Duodenal mucosa (tissue), 2 donors: ENCODE measurements at regions not wholly inside any gene's neighbourhood (a gene's known extent, or its start where the extent isn't known, plus 50 kb on each side); places are given as distances from the start of the nearest gene placed in this dataset.

ENCODE experiments used
- H3K27ac ChIP-seq: one replicate; pipeline ENCODE4 v1.7.0; 2013; ENCODE audit warnings: low read depth, low read length
- H3K27me3 ChIP-seq, 2 donors: one replicate each; pipeline ENCODE4 v1.7.0; 2013; ENCODE audit warnings: low read length in 2 of 2, control low read depth in 1 of 2; ENCODE audit not compliant: insufficient read depth in 2 of 2, control insufficient read depth in 1 of 2
- H3K36me3 ChIP-seq, 2 donors: one replicate each; pipeline ENCODE4 v1.7.0; 2013; ENCODE audit warnings: low read length in 2 of 2, control low read depth in 1 of 2; ENCODE audit not compliant: insufficient read depth in 2 of 2, control insufficient read depth in 1 of 2
- H3K4me1 ChIP-seq, 2 donors: one replicate each; pipeline ENCODE4 v1.7.0; 2013; ENCODE audit warnings: low read length in 2 of 2, control low read depth in 1 of 2; ENCODE audit not compliant: insufficient read depth in 2 of 2, control insufficient read depth in 1 of 2
- H3K4me3 ChIP-seq, 2 donors: one replicate each; pipeline ENCODE4 v1.7.0; 2013; ENCODE audit warnings: low read length in 2 of 2, low read depth in 1 of 2
- H3K9ac ChIP-seq, 2 donors: one replicate each; pipeline ENCODE4 v1.7.0; 2013; ENCODE audit warnings: low read length in 2 of 2, low read depth in 1 of 2
- H3K9me3 ChIP-seq, 2 donors: one replicate each; pipeline ENCODE4 v1.7.0; 2013; ENCODE audit warnings: low read length in 2 of 2, control low read depth in 1 of 2; ENCODE audit not compliant: control insufficient read depth in 1 of 2

DNA sequence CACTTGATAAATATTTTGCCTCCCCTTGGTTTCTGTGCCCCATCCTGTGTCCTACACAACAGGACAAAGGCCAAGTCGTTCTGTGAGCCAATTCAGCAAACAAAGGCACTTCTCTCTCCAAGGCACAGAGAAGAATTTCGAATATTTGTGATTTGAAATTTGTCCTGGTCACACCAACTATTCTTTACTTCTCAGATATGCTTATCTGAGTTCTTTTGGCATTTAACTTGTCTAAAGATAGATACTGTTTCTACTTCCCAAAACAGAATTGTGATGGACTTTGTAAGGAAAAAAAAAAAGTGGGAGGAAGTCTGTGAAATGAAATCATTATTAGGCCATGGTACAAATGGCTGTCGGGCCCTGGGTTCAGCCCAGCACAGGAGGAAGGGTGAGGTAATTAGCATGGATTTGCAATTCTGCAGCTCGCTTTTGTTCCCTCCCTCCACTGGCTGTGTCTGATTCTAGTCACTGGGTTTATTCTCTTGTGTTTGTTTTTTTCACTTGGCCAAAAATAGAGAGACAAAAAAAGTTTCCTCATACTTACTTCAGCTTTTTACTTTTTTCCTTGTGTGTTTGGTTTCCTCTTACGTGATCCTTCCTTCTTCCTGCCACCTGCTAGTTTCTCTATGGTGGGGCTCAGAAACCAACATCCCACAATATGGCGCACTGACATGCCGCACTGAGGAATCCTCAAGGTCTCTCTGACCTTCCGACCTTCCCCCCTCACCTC lies 108.2 kb upstream of the MKLN1 start:
- no peaks in the 10 kb centered on the region for H3K36me3 ChIP-seq
- no peak overlapping the region for H3K4me3 ChIP-seq
- H3K4me1 ChIP-seq: peaks cover 8 to 9% of the 10 kb centered on the region in 2 donors
- H3K27me3 ChIP-seq: no peaks in the 10 kb centered on the region
- H3K9ac ChIP-seq: no peak overlapping the region
- no peak overlapping the region for H3K27ac ChIP-seq
- H3K9me3 ChIP-seq: no peaks in the 10 kb centered on the region

DNA sequence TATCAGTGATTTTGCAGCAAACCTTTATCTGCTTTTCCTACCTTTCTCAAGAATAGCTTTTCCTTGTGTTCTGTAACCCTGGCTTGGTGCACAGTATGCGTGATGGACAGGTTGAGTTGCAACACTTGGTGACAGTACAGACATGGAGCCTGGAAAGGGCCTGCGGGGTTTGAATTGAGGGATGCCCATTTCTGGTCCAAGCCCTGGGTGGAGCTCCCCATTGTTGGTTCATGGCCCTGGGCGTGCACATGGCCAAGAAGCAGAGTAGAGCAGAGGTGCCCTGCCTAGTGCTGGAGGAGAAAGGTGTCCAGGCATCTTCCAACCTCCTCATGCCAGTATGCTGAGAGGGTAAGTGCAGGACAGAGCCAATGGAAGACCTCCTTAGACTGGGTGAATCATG lies 106.6 kb upstream of the MKLN1 start:
- Histone ChIP-seq H3K4me1 (peaks cover 15 to 19% of the 10 kb centered on the region in 2 donors), H3K36me3 (no peaks in the 10 kb centered on the region), H3K9me3 (no peaks in the 10 kb centered on the region), H3K4me3 (no peak overlapping the region), H3K27me3 (no peaks in the 10 kb centered on the region), H3K9ac (no peak overlapping the region), H3K27ac (no peak overlapping the region)

DNA sequence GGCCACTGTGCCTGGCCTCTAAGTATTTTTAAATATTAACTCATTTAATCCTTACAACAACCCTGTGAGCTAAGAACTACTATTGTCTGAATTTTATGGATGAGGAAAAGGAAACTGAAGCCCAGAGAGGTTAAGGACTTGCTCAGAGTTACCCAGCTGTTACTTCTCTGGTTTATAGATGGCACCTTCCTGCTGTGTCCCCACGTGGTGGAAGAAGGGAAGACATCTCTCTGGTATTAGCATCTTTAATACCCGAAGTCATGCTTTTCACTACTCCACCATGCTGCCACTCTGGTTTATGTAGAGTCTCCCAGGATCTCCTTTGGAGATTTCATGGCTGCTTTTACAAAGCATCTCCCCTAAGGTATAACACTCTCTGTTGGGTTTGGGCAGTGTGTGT lies 105.5 kb upstream of the MKLN1 start:
- Histone ChIP-seq H3K4me3 (no peak overlapping the region), H3K36me3 (no peaks in the 10 kb centered on the region), H3K9ac (no peak overlapping the region), H3K27me3 (no peaks in the 10 kb centered on the region), H3K4me1 (peaks cover 21 to 24% of the 10 kb centered on the region in 2 donors), H3K9me3 (no peaks in the 10 kb centered on the region), H3K27ac (no peak overlapping the region)

DNA sequence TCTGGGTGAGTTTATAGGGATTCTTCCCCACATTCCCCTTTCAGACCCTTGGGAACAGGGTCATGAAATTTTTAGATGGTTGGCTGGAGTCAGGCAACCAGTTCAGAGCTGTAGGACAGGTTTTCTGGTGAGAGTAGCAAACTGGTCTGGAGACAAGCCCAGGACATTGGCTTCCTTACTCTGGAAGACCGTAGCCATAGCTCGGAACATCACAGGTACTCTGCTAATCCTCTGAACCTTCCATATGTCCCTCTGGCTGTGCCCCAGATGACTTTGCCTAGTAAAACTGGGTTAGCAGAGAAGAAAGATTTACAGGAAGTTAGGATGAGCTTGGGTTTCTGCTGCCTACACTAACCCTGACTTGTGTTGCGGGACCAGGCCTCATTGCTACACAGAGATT lies 104.5 kb upstream of the MKLN1 start:
- no peak overlapping the region for H3K9ac ChIP-seq
- no peaks in the 10 kb centered on the region for H3K9me3 ChIP-seq
- peaks cover 21 to 24% of the 10 kb centered on the region in 2 donors for H3K4me1 ChIP-seq
- H3K27ac ChIP-seq: no peak overlapping the region
- no peak overlapping the region for H3K4me3 ChIP-seq
- H3K36me3 ChIP-seq: no peaks in the 10 kb centered on the region
- no peaks in the 10 kb centered on the region for H3K27me3 ChIP-seq

DNA sequence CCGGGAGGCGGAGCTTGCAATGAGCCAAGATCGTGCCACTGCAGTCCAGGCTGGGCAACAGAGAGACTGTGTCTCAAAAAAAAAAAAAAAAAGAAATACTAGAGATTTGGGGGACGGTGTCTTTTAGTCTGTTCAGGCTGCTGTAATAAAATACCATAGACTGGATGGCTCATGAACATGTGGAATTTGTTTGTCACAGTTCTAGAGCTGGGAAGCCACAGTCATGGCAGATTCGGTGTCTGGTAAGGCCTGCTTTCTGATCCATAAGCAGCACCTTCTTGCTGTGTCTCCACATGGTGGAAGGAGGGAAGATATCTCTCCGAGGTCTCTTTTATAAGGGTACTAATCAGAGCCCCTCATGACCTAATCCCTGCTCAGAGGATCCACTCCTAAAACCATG lies 102.7 kb upstream of the MKLN1 start:
- Histone ChIP-seq H3K27ac (peak overlapping the region; percentile 48), H3K4me1 (peaks cover 15% of the 10 kb centered on the region in 2 donors), H3K4me3 (no peak overlapping the region), H3K9me3 (no peaks in the 10 kb centered on the region), H3K36me3 (no peaks in the 10 kb centered on the region), H3K27me3 (no peaks in the 10 kb centered on the region), H3K9ac (no peak overlapping the region)

DNA sequence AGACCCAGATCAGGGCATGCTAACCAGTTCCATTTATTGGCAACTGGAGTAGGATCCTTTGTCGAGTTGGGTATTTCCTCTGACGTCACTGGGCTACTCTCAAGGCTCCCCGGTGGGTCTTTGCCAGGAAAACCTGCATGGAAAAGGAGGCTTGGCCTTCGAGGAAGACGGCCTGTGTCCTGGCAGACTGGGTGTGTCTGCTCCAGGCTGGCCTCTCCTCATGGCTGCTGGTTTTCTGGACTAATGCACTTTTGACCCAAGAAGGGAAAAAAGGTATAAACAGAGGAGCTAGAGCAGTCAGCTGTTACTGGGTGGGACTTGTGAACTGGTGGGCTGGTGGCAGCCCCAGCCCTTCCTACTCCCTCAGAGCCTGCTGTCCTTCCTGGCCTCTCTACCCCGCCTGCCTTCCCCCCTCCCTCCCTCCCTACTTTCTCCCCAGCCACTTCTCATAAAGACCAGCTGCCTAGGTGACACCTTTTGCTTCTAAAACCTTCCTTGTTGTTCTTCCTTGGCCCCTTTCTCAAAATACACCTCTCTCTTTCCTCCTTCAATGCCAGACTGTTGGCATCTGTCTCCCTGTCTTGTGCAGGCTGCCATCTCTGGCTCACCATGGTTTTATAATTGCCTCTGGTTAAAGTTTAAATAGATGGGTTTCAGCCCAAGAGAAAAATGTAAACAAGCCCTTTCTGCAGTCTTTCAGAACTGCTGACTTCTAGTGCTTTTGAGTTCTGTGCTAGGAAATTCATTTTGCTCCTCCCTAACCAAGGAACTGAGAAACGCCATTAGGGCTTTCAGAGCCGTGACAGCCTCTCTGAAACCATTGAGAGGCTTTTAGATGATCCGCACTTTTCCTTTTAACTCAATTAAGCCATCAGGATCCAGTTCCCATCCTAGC lies 101.8 kb upstream of the MKLN1 start:
- no peaks in the 10 kb centered on the region for H3K27me3 ChIP-seq
- no peak overlapping the region for H3K9ac ChIP-seq
- H3K4me1 ChIP-seq: peaks cover 13 to 15% of the 10 kb centered on the region in 2 donors
- H3K27ac ChIP-seq: peak overlapping the region; percentile 48
- H3K9me3 ChIP-seq: no peaks in the 10 kb centered on the region
- H3K36me3 ChIP-seq: no peaks in the 10 kb centered on the region
- H3K4me3 ChIP-seq: peak overlapping the region; percentile 8 to 23

DNA sequence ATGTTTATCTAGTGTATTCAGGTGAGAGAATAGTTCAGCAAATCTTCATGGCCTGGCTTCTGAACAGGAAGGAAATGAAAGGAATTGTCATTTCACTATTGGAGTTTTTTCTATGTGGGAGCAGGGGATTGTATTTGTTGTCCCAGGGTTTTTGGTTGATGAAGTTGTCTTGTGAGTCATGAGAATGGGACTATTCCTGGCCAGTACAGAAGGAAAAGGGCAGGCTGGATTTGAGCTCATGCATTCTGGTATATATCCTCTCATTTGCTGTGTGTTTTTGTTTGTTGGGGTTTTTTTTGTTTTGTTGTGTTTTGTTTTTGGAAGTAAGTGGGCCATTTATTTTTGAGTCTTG lies 101.2 kb upstream of the MKLN1 start:
- Histone ChIP-seq H3K9ac (no peak overlapping the region), H3K27ac (peak overlapping the region; percentile 48), H3K4me1 (peaks cover 13 to 15% of the 10 kb centered on the region in 2 donors), H3K27me3 (no peaks in the 10 kb centered on the region), H3K36me3 (no peaks in the 10 kb centered on the region), H3K9me3 (no peaks in the 10 kb centered on the region), H3K4me3 (peak overlapping the region; percentile 8 to 19)

DNA sequence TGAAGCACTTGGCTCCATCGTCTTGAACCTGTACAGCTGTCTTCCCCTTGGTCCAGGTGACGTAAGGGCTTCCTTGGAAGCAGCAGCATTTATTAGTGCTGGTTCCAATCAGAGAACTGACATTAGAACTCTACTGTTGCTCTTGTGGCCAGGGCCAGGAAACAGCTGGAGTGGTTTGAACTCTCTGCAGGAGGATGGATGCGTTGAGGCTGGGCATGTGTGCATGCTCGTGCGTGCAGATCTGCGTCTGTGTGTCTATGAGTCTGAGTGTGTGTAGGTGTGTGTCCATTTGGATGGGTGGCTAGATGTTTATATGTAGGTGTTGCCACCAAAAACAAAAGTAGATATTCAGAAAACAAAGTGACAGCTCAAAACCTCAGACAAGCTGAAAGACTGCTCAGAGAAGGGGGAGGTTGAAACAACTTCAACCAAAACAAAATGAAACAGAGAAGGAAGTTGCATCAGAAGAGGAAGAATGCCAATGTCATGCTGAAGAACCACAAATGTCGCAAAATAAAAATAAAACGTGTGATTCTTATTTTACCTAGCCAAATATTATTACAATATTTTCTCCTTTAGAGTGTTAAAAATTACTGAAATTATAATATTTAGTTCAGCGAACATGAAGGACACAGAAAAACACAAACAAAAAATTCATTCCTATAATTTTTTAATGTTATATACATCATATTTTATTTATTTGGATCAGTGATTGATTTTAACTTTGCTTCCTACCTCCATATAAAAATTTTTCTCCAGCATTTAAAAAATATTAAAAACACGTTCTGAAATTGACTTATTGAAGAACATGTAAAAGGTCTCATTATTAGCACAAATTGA lies 96.1 kb upstream of the MKLN1 start:
- Histone ChIP-seq H3K4me1 (peaks cover 0 to under 1% of the 10 kb centered on the region in 2 donors), H3K9ac (no peak overlapping the region), H3K4me3 (peak overlapping the region; percentile 26 to 45), H3K9me3 (no peaks in the 10 kb centered on the region), H3K27ac (peak overlapping the region; percentile 68), H3K27me3 (no peaks in the 10 kb centered on the region), H3K36me3 (no peaks in the 10 kb centered on the region)

DNA sequence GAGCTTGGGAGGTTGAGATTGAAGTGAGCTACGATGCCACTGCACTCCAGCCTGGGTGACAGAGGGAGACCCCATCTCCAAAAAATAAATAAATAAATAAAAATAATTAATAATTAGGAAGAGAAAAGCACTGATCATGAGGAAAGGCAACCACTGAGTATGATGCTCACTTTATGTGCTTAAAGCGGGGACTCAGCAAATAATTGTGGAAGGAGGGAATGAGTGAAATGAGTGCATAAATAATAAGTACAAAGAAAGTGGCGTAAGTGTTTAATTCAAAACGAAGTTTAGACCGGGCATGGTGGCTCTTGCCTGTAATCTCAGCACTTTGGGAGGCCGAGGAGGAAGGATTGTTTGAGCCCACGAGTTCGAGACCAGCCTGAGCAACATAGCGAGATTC lies 94.9 kb upstream of the MKLN1 start:
- Histone ChIP-seq H3K9me3 (no peaks in the 10 kb centered on the region), H3K27ac (no peak overlapping the region), H3K4me1 (no peaks in the 10 kb centered on the region), H3K27me3 (no peaks in the 10 kb centered on the region), H3K36me3 (no peaks in the 10 kb centered on the region), H3K9ac (no peak overlapping the region), H3K4me3 (no peak overlapping the region)

DNA sequence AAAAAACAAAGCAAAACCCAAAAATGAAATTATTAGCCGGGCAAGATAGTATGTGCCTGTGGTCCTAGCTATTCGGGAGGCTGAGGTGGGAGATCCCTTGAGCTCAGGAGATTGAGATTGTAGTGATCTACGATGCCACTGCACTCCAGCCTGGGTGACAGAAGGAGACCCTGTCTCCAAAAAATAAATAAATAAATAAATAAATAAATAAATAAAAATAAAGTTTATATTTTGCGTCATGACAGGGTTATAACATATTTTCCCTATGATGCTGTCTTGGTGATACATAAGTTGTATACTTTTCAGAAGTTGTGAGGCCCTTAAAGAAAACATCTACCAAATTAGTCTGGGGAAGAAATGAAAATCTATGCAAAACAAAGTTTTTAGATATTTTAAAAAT lies 94.5 kb upstream of the MKLN1 start:
- no peaks in the 10 kb centered on the region for H3K27me3 ChIP-seq
- no peak overlapping the region for H3K9ac ChIP-seq
- H3K27ac ChIP-seq: no peak overlapping the region
- H3K4me3 ChIP-seq: no peak overlapping the region
- H3K4me1 ChIP-seq: peaks cover 0 to 1% of the 10 kb centered on the region in 2 donors
- no peaks in the 10 kb centered on the region for H3K9me3 ChIP-seq
- H3K36me3 ChIP-seq: no peaks in the 10 kb centered on the region
